HL-60 (cell line): ENCODE measurements at regions not wholly inside any gene's neighbourhood (a gene's known extent, or its start where the extent isn't known, plus 50 kb on each side); places are given as distances from the start of the nearest gene placed in this dataset.

Source experiments
- POLR2AphosphoS5 ChIP-seq: IDR thresholded peaks from 2 replicates; pipeline ENCODE4 v1.6.1; 2012; ENCODE audit warnings: low read depth
- TF ChIP-seq, protein P1 (sequence below): IDR thresholded peaks from one replicate; pipeline ENCODE4 v1.5.1; 2011; ENCODE audit warnings: low read length, control low read depth, inconsistent platforms; ENCODE audit not compliant: insufficient read depth
- TF ChIP-seq, protein P2 (sequence below): IDR thresholded peaks from 2 replicates; pipeline ENCODE4 v1.6.1; 2012; ENCODE audit warnings: low read depth; ENCODE audit not compliant: insufficient replicate concordance

DNA sequence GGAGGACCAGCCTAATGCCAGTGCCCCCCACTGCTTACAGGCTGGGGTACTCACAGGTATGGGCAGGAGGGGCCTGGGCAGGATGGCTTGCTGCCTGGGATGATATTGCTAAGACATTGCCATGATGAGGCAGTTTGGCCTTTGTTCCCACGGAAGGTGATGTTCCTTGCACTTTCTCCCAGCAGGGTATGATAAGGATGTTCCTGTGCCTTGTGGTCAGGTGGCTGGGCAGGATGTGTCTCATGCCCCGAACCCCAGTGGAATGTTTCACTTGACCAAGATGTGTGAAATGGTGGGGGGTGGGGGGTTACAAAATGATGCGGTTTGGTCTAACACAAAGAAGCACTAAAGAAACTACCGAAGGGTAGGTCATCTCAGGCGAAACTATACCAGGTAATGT is 337.8 kb upstream of the ZFHX3 start:
- TF ChIP-seq, protein P1, sequence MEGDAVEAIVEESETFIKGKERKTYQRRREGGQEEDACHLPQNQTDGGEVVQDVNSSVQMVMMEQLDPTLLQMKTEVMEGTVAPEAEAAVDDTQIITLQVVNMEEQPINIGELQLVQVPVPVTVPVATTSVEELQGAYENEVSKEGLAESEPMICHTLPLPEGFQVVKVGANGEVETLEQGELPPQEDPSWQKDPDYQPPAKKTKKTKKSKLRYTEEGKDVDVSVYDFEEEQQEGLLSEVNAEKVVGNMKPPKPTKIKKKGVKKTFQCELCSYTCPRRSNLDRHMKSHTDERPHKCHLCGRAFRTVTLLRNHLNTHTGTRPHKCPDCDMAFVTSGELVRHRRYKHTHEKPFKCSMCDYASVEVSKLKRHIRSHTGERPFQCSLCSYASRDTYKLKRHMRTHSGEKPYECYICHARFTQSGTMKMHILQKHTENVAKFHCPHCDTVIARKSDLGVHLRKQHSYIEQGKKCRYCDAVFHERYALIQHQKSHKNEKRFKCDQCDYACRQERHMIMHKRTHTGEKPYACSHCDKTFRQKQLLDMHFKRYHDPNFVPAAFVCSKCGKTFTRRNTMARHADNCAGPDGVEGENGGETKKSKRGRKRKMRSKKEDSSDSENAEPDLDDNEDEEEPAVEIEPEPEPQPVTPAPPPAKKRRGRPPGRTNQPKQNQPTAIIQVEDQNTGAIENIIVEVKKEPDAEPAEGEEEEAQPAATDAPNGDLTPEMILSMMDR = no peak
- TF ChIP-seq POLR2AphosphoS5 = no peak
- TF ChIP-seq, protein P2, sequence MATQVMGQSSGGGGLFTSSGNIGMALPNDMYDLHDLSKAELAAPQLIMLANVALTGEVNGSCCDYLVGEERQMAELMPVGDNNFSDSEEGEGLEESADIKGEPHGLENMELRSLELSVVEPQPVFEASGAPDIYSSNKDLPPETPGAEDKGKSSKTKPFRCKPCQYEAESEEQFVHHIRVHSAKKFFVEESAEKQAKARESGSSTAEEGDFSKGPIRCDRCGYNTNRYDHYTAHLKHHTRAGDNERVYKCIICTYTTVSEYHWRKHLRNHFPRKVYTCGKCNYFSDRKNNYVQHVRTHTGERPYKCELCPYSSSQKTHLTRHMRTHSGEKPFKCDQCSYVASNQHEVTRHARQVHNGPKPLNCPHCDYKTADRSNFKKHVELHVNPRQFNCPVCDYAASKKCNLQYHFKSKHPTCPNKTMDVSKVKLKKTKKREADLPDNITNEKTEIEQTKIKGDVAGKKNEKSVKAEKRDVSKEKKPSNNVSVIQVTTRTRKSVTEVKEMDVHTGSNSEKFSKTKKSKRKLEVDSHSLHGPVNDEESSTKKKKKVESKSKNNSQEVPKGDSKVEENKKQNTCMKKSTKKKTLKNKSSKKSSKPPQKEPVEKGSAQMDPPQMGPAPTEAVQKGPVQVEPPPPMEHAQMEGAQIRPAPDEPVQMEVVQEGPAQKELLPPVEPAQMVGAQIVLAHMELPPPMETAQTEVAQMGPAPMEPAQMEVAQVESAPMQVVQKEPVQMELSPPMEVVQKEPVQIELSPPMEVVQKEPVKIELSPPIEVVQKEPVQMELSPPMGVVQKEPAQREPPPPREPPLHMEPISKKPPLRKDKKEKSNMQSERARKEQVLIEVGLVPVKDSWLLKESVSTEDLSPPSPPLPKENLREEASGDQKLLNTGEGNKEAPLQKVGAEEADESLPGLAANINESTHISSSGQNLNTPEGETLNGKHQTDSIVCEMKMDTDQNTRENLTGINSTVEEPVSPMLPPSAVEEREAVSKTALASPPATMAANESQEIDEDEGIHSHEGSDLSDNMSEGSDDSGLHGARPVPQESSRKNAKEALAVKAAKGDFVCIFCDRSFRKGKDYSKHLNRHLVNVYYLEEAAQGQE = no peak
